ENCODE measurements at regions not wholly inside any gene's neighbourhood (a gene's known extent, or its start where the extent isn't known, plus 50 kb on each side); places are given as distances from the start of the nearest gene placed in this dataset.

- no peak for DNase-seq
- intact Hi-C loops (cut with DNase I), result no loop called here
- Histone ChIP-seq H3K4me3 (replicated peaks in 1 of 3) (no peak overlapping the region), H3K27ac (no peak overlapping the region), H3K27me3 (no peaks in the 10 kb centered on the region), H3K36me3 (no peaks in the 10 kb centered on the region), H3K9me3 (no peaks in the 10 kb centered on the region), H3K4me1 (no peaks in the 10 kb centered on the region)
- 77 to 82% methylated on average over 3 to 7 of the region's 7 CpGs for WGBS, 2 donors
- no peak for TF ChIP-seq CTCF (IDR thresholded peaks at IDR 0.05)
- TF ChIP-seq POLR2A (IDR thresholded peaks at IDR 0.05), result no peak
Observed at GRCh38 chr16:86245351-86245750, 265.0 kb upstream of the FOXF1 start.

DNA sequence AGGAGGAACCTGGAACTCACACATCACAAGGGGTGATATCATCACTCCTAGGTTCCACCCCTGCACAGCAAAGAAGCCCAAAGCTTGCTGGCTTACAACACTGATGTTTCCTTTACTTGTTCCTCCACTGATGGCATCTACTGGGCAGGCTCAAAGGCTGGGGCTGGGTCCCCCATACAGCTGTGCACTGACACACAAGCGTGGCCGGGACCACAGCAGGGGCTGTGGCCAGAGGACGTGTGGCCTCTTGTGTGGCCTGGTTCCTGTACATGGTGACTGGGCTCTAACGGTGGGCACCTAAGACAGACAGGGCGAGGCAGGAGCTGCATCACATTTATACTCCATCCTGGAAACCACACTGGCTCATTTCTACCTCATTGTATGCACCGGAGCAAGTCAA, 264.4 kb upstream of the FOXF1 start:
- H3K27ac ChIP-seq, result no peak overlapping the region
- intact Hi-C loops (cut with DNase I), result no loop called here
- WGBS, 2 donors, result 88 to 93% methylated on average over 6 of the region's 6 CpGs

DNA sequence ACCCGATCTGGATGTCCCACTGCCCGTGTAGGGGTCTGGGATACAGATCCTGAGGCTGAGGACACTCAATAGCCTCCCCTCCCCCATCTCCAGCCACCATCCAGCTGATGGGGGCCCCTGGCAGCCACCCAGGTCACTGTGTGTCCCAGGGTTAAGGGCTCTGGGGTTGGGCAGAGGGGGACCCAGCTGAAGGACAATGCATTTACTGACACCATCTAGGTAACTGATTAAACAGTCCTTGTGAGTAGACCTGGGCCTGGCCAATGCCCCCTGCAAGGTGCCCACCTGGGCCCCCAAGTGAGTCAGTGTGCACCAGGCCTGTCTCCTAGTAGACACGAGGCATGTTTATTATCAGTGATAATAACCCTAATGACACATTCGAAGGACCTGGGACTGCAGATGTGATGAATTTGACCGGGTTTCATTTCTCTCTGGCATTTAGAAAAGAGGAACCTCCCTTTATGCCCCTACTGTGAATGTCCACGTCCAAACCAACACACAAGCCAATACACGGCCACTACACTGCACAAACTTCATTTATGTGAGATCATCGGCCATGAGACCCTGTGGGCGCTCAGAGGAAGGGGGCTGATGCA, 261.9 kb upstream of the FOXF1 start:
- H3K9me3 ChIP-seq, result no peaks in the 10 kb centered on the region
- DNase-seq, result no peak

More for the DNA sequence above, 264.4 kb upstream of the FOXF1 start:
- no peaks in the 10 kb centered on the region for H3K4me1 ChIP-seq
- no peak for DNase-seq
- no peaks in the 10 kb centered on the region for H3K27me3 ChIP-seq
- TF ChIP-seq POLR2A (IDR thresholded peaks at IDR 0.05) (no peak), CTCF (IDR thresholded peaks at IDR 0.05) (no peak)
- H3K36me3 ChIP-seq, result no peaks in the 10 kb centered on the region
- H3K4me3 ChIP-seq (replicated peaks in 1 of 3), result no peak overlapping the region
- H3K9me3 ChIP-seq, result no peaks in the 10 kb centered on the region

DNA sequence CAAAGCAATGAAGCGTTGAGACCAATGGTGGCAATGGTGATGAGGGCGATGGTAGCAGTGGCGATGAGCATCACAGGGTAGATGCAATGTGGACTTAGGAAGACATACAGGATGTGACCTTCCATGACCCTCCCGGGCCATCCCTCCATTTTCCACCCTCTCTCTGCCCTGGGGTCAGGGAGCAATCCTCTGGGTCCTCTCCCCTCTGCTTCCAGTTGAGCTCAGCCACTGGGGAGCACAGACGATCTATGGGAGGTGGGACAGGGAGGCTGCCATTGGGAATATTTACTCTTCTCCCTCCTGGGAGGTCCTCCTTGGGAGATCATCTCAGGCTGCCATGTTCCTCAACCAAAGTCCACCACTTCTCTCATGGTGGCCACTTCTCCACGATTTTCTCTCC, 260.7 kb upstream of the FOXF1 start:
- no peaks in the 10 kb centered on the region for H3K9me3 ChIP-seq
- no peaks in the 10 kb centered on the region for H3K27me3 ChIP-seq
- TF ChIP-seq POLR2A (IDR thresholded peaks at IDR 0.05) (no peak), CTCF (IDR thresholded peaks at IDR 0.05) (no peak)
- no peak overlapping the region for H3K27ac ChIP-seq
- no peak for DNase-seq
- H3K36me3 ChIP-seq, result no peaks in the 10 kb centered on the region
- H3K4me3 ChIP-seq (replicated peaks in 1 of 3), result no peak overlapping the region
- H3K4me1 ChIP-seq, result no peaks in the 10 kb centered on the region
- WGBS, 2 donors, result 79 to 84% methylated on average over 6 of the region's 6 CpGs
- intact Hi-C loops (cut with DNase I), result no loop called here

More for the DNA sequence above, 261.9 kb upstream of the FOXF1 start:
- H3K4me1 ChIP-seq, result no peaks in the 10 kb centered on the region
- TF ChIP-seq CTCF (IDR thresholded peaks at IDR 0.05) (no peak), POLR2A (IDR thresholded peaks at IDR 0.05) (no peak)
- no peaks in the 10 kb centered on the region for H3K27me3 ChIP-seq
- H3K4me3 ChIP-seq (replicated peaks in 1 of 3), result no peak overlapping the region
- no peaks in the 10 kb centered on the region for H3K36me3 ChIP-seq
- intact Hi-C loops (cut with DNase I), result no loop called here
- H3K27ac ChIP-seq, result no peak overlapping the region
- WGBS, 2 donors, result 73 to 83% methylated on average over 9 of the region's 9 CpGs

DNA sequence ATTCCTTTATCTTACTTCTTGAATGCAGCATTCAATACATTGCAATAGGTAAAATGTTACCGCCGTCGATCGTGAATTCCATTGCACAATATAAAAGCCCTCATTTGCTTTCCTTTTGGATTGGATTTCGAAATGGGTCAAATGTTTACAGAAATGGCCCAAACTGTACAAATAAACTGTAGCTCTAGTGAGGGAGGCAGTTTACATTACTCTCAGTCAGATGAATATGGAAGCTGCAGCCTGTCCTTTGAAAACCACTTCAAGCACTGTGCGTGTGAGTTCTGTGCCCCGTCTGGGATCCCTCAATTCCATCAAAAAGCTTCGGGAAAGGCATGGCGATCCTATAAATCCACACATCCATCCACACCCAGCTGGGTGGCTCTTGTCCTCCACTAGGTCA, 258.6 kb upstream of the FOXF1 start:
- no peaks in the 10 kb centered on the region for H3K4me1 ChIP-seq
- H3K27ac ChIP-seq, result no peak overlapping the region
- H3K9me3 ChIP-seq, result no peaks in the 10 kb centered on the region
- no peak overlapping the region for H3K4me3 ChIP-seq (replicated peaks in 1 of 3)
- intact Hi-C loops (cut with DNase I), result no loop called here
- DNase-seq, result no peak
- no peak for TF ChIP-seq CTCF (IDR thresholded peaks at IDR 0.05)
- no peak for TF ChIP-seq POLR2A (IDR thresholded peaks at IDR 0.05)
- no peaks in the 10 kb centered on the region for H3K27me3 ChIP-seq
- 87 to 88% methylated on average over 9 of the region's 9 CpGs for WGBS, 2 donors
- no peaks in the 10 kb centered on the region for H3K36me3 ChIP-seq
